HUDEP-2 (cell line): ENCODE measurements at regions not wholly inside any gene's neighbourhood (a gene's known extent, or its start where the extent isn't known, plus 50 kb on each side); places are given as distances from the start of the nearest gene placed in this dataset.
A peak's percentile ranks its signal among the peaks of the same experiment; 100 is the strongest.
"Not testable (repeated sequence)": the region's sequence is repeated elsewhere in the genome, so short reads cannot be mapped to it uniquely, and the experiment has no call there.

ENCODE experiments used
- DNase-seq, 76 experiments: peaks; one replicate each; lab custom pipeline; 2025; ENCODE audit not compliant: unreplicated experiment in 76 of 76; lab: John Stamatoyannopoulos, UW

DNA sequence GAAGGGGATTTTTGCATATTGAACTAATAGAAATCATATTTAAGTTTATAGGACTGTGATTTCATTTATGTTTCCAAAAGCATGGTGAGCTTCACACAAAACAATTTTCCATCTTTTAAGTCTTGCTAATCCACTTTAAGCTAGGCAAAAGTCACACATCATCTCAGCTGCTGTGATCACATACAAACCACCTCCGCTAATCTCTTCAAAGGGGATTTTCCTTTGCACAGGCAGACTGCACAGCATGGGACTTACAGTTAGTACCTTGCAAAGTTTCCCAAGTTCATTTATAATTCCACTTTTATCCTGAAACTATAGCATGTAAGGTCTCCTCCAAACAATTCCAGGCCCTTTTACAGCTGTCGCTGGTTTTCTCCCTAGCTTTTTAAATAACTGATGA, 225.1 kb upstream of the CNTN3 start:
- DNase-seq = peak in 1 of 76 experiments; percentile 5

DNA sequence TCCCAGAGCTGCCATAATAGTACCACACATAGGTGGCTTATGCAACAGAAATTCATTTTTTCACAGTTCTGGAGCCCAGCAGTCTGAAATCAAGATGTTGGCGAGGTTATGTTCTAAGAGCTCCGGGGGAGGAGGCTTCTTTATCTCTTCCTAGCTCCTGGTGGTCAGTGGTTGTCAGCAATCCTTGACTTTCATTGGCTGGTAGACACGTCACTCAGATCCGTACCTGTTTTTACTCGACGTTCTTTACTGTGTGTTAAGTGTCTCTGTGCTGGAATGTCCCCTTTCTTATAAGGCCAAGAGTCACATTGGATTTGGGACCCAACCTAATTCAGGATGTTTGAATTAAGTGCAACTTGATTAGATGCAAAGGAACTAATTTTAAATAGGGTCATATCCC, 218.5 kb upstream of the CNTN3 start:
- DNase-seq = no peak

GRCh38 chr3:74830845-74831244, 216.4 kb upstream of the CNTN3 start:
- DNase-seq = not testable (repeated sequence)

GRCh38 chr3:74825404-74825803, 210.9 kb upstream of the CNTN3 start:
- not testable (repeated sequence) for DNase-seq

GRCh38 chr3:74824366-74824765, 209.9 kb upstream of the CNTN3 start:
- DNase-seq = no peak

GRCh38 chr3:74814181-74814580, 199.7 kb upstream of the CNTN3 start:
- DNase-seq = no peak

- no peak for DNase-seq
Measured at GRCh38 chr3:74812756-74813155, 198.3 kb upstream of the CNTN3 start.

DNA sequence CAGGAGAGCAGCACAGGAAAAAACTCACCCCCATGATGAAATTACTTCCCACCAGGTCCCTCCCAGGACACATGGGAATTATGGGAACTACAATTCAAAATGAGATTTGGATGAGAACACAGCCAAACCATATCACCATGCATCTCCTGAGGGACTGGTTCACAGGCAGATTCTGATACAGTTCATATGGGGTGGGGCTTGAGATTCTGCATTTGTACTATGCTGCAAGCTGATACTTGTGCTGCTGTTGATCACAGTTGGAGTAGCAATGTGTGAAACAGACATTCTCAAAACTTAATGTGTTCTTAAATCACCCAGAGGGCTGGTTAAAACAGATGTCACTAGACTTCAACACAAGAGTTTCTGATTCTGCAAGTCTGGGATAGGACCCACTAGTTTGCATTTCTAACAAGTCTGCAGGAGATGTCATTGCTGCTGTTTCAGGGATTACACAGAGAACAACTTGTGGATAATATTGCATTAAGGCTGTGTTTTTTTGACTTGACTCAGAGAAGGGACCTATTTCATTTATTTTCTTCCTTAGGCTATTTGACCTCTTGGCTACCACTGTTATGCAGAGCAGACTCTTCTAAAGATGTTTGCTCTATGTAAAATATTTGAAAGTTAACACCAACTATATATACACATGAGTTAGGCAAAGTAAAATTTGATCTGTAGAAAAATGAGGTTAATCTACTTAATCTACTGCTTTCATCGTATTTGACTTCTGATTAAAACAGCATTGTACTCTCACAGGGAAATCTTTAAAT, 194.2 kb upstream of the CNTN3 start:
- no peak for DNase-seq

- DNase-seq = no peak
Measured at GRCh38 chr3:74801924-74802323, 187.5 kb upstream of the CNTN3 start.

DNA sequence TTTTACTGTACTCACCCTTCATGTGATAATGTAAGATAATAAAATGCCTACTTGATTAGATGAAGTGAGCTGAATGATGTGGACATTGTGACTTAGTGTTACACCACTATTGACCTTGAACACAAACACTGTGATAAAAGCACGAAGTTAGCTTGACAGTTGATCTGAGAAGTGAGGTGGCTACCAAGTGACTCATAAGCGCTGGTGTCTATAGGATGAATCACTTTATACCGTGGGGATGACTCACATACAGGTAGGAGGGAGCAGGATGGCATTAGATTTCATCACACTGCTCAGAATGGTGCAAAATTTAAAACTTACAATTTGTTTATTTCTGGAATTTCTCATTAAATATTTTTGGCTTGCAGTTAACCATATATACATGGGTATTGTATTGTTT, 174.7 kb upstream of the CNTN3 start:
- peak in 10 of 76 experiments; percentile 5 to 50 (median 21) for DNase-seq

GRCh38 chr3:74787011-74787410, 172.6 kb upstream of the CNTN3 start:
- DNase-seq = no peak

GRCh38 chr3:74771401-74771800, 156.9 kb upstream of the CNTN3 start:
- DNase-seq = no peak

DNA sequence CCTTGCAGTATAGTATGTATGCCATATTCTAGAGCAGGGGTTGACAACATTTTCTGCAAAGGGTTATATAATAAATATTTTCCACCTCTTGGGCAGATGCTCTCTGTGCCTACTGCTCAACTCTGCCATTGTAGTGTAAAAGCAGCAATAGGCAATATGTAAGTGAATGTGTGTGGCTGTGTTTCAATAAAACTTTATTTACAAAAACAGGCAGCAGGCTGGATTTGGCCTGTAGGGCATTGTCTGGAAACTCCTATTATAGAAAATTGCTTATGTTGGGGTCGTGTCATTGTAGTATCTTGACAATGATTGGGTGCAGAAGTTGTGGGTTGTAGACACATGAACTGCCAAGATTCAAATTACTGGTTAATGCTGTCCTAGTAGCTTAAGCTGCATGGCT, 153.6 kb upstream of the CNTN3 start:
- DNase-seq = no peak

GRCh38 chr3:74766405-74766804, 151.9 kb upstream of the CNTN3 start:
- no peak for DNase-seq

GRCh38 chr3:74763830-74764229, 149.4 kb upstream of the CNTN3 start:
- no peak for DNase-seq

GRCh38 chr3:74756674-74757073, 142.2 kb upstream of the CNTN3 start:
- DNase-seq = no peak

GRCh38 chr3:74752290-74752689, 137.8 kb upstream of the CNTN3 start:
- no peak for DNase-seq

DNA sequence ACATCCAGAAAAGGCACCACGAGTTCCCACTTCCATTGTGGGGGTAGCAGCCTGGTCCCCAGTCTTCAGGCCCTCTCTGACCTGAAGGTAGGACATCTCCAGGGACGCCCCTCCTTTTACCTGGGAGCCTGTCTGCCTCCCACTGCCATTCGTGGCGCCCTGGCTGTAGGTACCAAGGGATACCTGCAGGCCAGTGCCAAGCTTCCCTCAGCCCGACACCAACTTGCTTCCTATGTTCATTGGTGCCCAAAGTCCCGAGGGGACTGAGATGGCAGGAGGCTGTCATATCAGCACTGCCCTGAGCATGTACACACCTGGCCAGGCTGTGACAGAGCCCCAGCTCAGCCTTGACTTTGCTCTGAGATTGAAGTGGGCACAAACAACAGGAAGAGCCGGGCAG, 137.3 kb upstream of the CNTN3 start:
- DNase-seq = no peak

DNA sequence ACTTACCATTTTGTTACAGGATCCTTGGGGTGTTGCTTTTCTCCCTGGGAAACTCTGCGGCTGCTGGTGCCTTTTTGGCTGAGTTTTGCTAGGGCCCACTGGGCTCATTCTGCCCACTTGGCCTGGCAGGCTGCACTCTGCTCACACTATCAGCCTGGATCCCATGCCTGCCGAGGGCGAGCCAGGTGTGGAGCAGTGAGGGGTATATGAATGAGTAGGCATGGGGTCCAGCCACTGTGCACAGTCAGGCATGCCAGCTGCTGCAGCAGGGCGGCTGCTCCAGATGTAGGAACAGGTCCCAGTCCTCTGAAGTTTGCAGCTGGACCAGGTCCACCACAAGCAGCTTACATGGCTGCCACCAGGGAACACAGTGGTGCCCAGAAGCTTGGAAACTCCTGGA, 136.4 kb upstream of the CNTN3 start:
- DNase-seq = no peak

DNA sequence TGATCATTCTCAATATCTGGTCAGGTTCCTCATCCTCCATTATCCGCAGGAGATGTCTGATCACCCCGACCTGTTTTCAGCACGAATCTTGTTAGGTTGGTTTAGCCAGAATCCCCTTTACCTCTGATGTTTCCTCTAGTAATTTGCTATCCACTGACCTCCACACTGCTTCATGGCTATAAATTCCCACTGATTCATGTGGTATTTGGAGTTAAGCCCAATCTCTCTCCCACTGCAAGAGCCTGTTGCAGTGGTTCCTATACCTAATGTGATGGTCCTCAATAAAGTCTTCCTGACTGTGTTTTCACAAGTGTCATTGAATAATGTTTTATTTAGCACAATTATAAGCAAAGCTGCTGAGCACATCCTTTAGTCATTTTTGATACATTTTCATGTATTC, 124.8 kb upstream of the CNTN3 start:
- DNase-seq = no peak

DNA sequence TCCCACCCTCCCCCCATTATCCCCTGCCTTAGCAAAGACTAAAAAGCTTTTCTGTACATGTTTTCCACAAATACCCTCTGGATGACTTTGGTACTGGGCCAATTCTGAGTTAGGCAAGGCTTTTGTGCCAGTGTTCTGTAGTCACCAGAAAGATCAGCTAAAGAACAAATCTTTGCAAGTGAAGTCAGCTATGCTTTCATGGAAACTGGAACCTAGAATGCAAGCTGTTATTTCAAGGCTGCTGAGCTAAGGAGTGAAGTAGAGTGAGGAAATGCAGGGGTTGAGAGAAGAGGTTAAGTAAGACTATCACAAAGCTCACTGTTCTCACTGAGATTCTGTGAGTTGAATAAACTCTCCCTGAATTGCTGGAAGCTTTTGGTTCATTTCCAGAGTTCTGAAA, 107.8 kb upstream of the CNTN3 start:
- no peak for DNase-seq

DNA sequence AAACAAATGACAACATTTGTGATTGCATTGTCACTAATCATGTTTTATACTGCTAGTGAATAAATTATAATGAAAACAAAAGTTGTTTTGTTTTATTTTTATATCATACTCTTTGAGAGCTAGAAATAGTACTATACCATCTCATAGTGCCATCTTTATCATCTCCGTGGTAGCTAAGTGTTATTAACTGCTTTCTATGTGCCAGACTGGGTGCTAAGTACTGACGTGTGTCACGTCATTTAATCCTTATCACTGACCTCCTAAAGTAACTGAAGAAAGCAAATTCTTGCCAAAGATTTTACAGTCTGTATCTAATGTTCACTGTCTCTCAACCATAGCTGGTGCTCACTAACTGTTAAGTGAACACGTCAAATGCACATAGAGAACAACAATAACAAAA, 99.5 kb upstream of the CNTN3 start:
- no peak for DNase-seq

GRCh38 chr3:74711913-74712512, 97.6 kb upstream of the CNTN3 start:
- no peak for DNase-seq
